ENCODE measurements at regions not wholly inside any gene's neighbourhood (a gene's known extent, or its start where the extent isn't known, plus 50 kb on each side); places are given as distances from the start of the nearest gene placed in this dataset.
"Not testable (repeated sequence)": the region's sequence is repeated elsewhere in the genome, so short reads cannot be mapped to it uniquely, and the experiment has no call there.

GRCh38 chr2:224106794-224107193 is 67.7 kb upstream of the SERPINE2 start:
- DNase-seq: no peak

DNA sequence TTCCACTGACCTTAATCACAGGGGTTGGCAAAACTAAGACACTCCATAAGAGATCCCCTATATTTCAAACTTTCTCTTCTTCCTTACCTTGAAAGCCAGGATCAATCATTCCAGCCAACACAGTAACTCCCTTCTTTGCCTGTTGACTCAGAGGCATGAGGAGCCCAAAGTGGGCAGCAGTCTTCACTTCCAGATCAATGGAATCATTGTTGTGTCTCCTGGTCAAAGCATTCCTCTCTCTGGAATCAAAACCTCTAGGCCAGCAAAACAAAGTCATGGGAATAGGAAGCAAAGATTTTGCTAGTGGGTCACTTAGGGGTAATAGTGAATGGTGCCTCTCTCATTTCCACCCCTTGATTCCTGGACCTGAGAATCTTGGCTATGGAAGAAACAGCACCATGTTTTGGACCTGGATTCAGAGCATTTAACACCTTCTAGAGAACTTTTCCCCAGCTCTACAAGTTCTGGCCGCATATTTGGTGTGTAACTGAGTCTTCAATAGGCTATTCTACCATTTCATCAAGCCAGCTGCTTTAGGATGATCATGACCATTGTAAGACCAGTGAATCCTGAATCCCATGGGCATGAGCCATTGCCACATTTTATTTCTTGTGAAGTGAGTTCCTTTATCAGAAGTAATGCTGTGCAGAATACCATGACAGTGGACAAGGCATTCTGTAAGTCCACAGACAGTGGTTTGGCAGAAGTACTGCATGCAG is 65.7 kb upstream of the SERPINE2 start:
- DNase-seq: no peak

GRCh38 chr2:224103651-224104050 is 64.6 kb upstream of the SERPINE2 start:
- DNase-seq: no peak

DNA sequence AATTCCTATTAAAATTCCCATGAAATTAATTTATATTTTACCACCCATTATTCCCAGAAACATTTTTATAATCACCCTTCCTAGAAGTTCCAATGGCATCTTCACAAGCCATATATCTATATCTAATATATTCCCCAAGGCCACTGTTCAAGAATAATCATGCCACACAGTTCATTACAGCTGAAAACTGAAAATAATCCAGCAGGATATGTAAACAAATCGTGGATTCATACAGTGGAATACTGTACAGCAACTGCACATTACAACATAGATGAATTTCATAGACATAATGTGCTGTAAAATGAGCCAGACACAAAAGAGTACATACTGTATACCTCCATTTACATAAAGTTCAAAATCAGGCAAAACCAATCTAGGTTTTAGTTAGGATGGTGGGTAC is 63.9 kb upstream of the SERPINE2 start:
- no peak for DNase-seq

- DNase-seq: no peak
These were observed 62.9 kb upstream of the SERPINE2 start for GRCh38 chr2:224101820-224102630.

GRCh38 chr2:224099861-224100643 is 61.0 kb upstream of the SERPINE2 start:
- no peak for DNase-seq

- DNase-seq: no peak
These were observed 59.6 kb upstream of the SERPINE2 start for GRCh38 chr2:224098481-224099230.

GRCh38 chr2:224094413-224094812 is 55.3 kb upstream of the SERPINE2 start:
- DNase-seq: no peak

- DNase-seq: not testable (repeated sequence)
These were observed 52.6 kb upstream of the SERPINE2 start for GRCh38 chr2:224091671-224092070.

GRCh38 chr2:224089606-224090005 is 50.5 kb upstream of the SERPINE2 start:
- not testable (repeated sequence) for DNase-seq
